KG1 (cell line): ENCODE measurements at regions not wholly inside any gene's neighbourhood (a gene's known extent, or its start where the extent isn't known, plus 50 kb on each side); places are given as distances from the start of the nearest gene placed in this dataset.
"Not testable (repeated sequence)": the region's sequence is repeated elsewhere in the genome, so short reads cannot be mapped to it uniquely, and the experiment has no call there.

Experiments
- DNase-seq: peaks from one replicate; lab custom pipeline; 2025; lab: John Stamatoyannopoulos, UW

DNA sequence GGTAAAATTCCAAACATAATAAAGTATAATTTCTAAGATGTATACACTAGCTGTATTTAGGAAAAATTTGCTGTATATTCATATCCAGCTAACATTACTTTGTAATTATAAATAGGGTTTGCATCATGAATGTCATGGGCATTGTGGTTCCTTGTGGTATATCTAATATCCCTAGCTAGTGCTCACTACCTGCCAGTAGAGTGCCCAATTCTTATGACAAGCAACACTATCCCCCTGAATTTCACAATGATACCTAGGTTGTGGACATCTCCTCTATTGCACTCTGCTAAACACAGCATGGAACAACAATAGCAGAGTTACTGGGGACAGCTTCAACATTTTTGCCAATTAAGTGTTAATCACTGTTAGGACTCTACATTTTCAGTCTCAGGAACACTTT lies 1656.5 kb downstream of the EFNA5 start:
- no peak for DNase-seq

DNA sequence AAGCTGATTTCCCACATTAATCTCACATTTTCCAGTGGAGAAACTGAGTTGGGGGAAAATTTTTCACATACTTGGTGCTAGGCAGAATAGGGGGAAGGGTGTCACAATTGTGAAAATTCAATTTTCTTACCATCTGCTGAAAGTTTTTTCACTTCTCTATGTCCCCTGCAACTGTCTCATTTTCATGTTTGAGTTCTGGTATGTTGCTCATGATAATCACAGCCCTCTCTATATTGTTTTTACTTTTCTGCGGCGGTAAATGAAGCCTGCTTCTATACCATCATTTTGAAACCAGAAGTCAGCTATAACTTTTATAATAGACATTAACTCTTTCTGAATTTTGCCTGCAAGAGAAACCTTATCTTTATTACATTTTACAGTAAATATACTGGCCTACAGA lies 1664.5 kb downstream of the EFNA5 start:
- no peak for DNase-seq

DNA sequence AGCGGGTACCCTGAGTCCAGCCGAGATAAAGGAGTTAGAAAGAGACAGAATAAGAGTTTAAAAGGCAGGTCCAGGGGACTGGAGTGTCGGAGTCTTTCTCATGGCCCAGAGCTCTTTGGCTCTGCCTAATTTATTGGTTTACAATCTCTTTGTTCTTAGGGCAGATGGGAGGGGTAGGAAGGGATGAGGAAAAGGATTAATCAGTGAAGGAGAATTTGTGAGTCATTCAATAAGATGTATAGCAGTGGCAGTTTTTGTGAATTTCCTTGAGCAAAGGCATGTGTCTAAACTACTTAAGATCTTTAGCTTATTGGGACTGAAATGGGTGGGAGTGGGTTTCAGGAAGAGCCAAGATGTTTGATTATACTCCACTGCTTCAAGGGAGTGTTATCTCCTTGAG lies 1671.7 kb downstream of the EFNA5 start:
- not testable (repeated sequence) for DNase-seq

DNA sequence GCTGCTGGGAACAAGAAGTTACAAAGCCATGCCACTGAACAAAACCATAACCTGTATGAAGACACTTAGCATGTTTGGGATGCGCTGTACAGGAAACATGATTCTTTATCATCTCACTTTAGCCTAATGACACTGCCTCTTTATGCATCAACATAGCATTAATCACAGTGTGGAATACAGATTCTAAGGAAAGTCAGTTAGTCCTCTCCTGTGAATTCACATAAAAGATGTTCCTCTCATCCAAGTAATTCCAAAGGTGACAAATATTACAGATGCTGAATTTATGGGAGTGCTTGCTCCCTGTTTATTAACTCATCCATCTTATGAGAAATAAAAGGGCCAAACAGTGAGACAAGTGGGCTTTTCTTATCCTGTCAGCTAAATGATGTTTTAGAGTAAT lies 1677.7 kb downstream of the EFNA5 start:
- no peak for DNase-seq

DNA sequence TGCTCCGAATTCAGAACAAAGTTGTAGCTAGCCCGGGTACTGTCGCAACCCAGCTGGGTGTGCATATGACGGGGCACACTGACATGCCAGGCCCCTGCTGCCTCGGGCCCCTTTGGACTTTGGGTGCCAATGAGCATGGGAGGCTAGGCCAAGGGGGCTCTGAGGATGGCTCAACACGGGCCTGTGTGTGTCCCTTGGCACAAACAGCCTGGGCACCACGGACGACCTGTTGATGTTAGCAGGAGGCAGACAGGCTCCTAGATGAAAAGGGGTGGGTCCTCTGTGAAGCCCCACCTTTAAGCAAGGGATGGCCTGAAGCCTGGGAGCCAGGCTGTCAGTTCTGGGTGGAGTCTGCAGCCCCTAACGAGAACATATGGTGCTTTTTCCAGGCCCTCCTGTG lies 1688.2 kb downstream of the EFNA5 start:
- DNase-seq = no peak

DNA sequence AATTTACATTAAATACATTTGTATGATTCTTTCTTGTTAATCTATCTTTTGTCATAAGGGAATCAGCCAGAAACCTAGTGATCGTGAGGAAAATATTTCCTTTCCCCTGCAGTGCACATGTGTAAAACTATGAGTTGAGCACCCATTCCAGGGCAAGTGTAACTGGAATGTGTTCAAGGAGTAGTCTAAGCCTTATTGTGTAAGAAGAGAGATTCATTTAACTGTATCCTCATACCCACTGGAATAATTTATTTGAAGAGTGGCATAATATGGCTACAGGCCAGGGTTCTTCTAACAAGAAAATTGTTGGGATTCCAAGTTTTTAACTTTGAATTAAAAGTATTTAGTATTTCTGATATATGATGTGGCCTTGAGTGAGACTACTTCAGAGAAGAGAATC lies 1692.7 kb downstream of the EFNA5 start:
- DNase-seq = no peak

DNA sequence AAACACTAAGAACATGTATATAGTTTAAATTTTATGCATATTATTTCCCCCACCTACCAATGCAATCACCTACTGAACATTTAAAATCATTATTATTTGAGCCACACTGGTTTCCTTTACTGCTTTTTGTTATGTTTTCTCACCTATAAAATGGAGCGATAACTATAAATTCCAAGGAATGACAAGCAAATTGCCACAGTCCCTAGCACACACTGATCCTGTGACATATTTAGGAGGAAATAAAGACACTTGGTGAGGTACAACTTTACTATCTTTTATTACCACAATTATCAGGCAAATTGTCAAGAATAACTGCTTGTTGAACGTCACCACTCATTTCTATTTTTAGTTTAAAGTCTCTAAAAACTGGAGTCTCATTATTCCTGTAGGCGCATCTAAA lies 1693.6 kb downstream of the EFNA5 start:
- DNase-seq = no peak

DNA sequence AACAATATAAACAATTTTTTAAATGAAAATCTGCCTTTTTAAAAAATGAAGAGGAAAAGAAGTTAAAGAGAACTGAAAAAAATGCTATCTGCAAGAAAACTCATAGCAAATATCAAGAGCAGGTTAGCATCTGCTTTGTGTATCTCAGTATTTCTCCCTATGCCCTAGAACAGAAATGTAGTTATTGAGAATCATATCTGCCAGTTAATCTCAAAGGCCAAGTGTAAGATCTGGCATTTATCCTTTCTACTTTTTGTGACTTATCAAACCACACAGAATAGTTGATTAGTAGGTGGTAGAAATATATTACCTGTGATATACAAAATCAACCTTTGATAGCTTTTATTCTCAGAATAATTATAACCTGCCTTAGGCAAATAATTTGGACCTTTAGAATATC lies 1699.8 kb downstream of the EFNA5 start:
- no peak for DNase-seq

DNA sequence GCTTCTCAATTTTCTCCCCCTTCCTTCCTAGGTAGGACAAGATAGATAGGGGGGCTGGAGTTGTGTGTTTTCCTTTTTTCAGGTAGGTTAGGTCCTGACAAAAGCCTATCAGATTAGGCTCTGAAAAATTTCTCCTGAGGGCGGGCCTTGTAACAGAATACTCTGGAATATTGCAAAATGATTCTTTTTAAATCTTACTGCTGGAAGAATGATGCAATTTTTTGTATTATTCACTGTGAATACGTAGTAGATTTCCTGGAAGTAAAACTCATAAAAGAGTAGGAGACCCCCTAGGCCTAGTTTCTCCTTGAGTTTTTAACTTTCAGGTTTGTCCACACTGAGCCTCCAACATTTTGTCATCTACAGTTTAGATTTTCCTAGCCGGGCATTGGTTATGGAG lies 1701.8 kb downstream of the EFNA5 start:
- no peak for DNase-seq

DNA sequence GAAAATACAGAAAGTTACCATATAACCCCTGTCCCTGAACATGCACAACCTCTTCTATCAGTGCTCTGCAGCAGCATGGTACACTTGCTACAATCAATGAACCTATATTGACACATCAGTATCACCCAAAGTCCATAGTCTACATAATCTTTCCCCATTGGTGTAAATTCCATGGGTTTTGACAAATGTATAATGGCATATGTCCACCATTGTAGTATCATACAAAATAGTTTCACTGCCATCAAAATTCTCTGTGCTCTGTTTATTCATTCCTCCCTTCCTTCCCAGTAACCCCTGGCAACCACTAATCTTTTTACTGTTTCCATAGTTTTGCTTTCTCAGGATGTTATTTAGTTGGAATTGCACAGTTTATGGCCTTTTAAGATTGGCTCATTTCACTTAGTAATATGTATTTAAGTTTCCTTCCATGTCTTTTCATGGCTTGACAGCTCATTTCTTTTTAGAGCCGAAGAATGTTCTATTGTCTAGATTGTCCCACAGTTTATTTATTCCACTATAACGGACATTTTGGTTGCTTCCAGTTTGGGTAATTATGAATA lies 1707.0 kb downstream of the EFNA5 start:
- DNase-seq = no peak

DNA sequence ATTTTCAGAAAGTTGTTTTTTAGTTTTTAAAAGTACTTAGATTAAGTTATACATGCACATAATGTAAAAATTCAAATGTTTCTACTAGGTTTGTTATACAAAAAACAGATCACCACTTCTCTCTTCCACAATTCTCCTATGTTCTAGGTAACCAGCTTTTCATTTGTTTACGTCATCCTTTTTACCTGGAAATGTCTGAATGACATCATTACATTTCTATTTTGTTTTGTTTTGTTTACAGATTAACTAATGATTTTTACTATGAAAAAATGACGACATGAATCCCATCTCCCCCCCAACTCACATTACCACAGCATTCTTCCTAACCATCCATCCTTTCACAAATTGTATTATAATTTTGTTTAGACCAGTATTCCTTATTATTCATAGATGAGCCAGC lies 1709.2 kb downstream of the EFNA5 start:
- no peak for DNase-seq

DNA sequence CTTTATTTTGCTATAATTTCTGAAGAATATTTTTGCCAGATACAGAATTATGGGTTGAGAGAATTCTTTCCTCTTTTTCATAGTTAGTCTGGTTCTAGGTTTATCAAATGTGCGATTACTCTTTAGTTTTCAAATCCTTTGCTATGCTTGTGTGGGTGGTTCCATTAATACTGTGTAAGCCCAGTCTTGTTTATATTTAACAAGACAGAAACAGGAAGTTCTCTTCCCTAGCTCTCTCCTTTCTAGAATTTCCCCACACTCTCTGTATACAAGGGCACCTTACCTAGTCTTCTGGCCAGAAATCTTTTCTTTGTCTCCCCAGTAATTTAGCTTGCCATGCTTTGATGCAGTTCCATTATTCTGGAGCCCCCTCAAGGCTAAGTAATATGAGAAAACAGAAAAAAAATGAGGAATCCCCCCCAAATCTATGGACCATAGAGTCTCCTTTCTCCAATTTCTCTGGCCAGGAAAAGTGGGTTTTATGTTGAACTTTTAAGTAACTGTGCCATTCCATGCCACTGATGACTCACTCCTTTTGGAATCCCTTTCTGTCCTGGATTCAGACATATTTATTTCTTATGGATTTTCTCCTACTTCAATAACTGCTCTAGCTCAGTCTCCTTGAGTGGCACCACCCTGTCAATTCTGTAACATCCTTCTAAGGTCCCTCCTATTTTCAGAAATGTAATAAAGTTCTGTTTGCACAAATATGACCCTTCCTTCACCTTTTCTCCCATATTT lies 1714.1 kb downstream of the EFNA5 start:
- no peak for DNase-seq

DNA sequence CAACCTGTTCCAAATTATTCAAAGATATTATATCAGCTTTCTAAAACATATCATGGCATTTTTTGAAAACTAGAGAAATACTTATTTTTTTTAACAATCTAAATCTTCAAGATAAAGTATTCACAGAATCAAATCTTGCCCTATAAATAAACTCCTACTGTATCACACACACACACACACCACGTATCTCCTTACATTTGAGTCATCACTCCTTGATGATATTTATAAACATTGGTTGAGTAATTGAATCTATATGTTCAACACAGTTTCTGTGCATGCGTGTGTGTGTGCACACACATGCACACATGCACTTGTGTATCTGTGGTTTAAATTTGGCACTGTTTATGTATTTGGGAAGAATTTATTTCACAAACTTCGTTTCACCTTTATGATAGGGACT lies 1716.4 kb downstream of the EFNA5 start:
- DNase-seq = no peak

DNA sequence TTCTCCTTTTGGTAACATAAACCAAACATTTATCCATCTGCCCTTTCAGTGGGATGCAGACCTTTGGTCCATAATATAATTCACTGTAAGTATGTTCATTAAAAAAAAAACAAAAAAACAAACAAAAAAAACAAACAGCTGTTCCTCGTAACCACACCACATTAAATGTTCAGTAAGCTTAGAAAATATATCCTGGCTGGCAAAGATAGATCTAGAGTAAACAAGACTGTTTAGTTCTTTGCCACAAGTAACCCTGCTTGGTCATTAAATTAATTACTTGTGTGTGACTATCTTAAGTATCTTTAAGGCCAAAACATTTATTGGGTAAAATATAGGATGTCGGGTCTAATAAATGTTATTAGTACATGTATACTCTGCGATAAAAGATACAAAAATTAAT lies 1717.1 kb downstream of the EFNA5 start:
- DNase-seq = no peak

DNA sequence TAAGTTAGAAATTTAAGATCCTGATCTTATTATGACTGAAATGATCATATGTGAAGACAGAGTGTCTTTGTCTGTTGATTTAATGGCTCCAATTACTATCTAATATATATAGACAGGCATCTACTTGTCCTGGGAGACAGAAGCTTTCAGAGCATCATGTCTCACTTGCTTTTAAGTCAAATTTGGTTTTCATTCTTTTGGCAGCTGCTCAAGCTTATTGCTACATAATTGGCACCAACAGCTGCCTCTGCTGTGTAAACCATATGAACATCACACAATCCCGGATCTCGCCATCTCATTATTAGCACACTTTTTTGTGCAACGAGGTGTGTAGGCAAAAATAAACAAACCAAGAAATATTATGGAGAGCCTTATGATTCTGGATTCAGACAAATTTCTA lies 1717.9 kb downstream of the EFNA5 start:
- DNase-seq = no peak

DNA sequence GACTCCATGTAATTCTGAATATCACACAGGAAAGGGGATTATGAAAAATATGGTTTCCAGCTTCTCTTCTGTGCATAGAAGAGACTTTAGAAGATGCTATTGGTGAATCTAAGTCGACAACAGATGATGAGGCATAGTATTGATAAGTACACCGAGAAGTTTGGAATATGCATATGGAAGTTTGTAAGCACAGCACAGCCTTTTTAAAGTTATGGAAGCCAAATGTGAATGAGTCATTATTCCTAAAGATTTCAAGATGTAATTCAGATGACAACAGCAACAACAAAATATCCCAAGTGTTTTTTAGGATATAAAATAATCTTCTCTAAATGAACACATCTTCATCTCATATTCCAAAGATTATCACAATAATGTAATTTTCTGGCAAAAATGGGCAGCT lies 1723.3 kb downstream of the EFNA5 start:
- no peak for DNase-seq

DNA sequence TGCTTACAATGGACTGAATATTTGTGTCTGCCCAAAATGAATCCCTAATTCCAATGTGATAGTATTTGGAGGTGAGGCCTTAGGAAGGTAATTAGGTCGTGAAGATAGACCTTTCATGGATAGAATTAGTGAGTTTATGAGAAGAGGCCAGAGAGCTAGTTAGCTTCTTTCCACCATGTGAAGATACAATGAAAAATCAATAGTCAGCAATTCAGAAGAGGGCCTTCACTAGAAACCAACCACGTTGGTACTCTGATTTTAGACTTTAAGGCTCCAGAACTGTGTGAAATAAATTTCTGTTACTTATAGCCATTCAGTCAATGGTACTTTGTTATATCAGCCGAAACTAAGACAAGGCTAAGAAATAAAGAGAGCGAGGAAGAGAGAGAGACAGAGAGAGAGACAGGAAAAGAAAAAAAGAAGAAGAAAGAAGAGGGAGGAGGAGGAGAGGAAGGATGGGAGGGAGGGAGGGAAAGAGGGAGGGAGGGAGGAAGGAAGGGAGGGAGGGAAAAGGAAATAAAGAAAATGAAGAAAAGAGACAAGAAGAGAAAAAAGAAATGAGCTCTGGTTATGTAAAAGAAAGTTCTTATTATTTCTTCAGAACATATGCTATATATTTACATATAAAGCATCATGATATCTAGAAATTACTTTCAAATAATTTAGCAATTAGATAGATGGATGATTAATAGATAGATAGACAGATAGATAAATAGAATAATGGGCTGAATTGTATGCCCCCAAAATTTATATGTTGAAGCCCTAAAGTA lies 1725.3 kb downstream of the EFNA5 start:
- DNase-seq = no peak

DNA sequence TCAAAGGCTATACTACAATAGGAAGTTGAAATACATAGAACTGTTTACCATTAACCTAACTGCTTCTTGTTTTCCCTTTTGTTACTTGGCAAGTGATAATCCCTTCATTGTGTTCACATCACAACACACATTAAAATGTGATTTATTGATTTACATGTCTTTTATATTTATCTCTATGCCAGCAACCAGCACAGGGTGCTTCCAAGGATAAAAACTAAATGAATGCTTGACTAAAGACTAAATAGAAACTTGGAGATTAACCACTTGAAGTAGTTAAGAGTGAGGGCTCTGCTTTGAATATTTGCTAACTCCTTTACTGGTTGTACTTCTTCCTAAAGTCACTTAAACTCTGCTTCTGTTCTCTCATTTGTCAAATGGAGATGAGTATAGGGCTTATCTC lies 1730.6 kb downstream of the EFNA5 start:
- DNase-seq = no peak

DNA sequence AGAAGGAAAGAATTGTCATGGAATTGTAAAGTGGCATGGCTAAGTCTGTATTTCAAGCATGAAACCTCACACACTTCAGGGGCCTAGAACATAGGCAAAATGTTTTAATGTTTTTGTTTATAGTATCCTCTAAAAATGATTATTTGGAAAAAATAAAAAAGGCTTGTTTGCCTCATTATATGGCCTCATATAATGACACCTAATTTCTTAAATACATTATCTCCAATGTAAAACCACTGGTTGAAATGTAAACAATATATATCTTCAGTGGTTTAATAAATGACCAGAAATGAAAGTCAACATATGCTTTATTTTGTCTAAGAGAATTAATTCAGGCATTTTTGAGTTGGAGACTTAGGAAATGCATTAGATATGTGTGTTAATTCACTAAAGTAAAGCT lies 1736.6 kb downstream of the EFNA5 start:
- DNase-seq = no peak

DNA sequence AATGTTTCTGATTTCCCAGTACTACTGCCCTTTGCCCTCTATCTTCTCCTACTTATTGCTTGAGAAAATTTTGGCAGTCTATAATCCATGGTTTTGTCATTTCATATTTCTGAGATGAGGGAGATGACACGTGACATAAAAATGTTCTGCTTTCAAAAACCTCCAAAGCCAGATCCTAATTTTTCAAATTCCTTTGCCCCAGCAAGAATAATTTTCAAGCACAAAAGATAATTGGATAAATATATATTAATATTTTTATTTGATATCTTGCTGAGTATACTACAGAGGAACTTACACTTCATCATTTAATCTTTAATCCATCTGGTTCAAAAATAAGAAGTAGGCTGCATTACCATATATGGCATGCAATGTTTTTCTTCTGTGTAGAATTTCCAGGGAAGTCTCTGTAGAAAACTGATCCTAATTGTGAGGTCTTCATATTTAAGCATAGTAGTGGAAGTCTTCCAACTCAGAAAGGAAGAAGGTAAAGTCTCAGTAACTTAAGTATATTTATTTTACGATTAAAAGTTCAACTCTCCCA lies 1738.8 kb downstream of the EFNA5 start:
- no peak for DNase-seq

DNA sequence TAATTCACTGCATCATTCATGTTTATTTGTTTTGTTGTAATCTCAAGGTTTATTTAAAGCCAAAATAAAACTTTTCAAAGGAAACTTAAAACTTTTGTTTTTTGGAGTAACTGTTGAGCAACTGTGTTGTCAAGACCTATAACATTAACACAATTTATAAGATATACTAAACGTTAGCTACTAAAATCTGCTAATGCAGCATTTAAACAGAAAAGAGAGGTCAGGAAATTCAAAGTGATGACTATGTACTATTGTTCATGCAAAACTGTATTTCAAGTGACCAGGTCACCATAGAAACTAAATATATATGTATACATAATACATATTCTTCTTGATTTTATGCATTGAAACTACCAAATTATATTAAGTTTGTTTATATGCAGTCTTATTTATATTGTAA lies 1740.9 kb downstream of the EFNA5 start:
- no peak for DNase-seq

DNA sequence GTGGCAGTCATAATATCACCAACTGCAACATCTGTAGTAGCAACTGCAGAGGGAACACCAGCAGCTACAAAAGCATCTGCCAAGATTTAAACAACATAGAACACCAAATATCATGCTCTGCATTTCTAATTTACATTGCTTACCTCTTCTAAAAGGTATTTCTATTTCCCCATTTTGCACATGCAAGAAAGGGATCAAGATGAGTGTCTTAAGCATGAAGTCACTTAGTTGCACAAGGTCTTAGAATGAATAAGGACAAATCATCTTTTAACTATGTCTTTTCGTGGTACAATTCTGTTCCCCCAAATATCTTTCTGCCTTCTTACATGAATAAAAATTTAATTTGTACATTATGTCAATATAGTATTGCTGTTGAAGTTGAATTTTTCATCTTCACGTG lies 1746.4 kb downstream of the EFNA5 start:
- no peak for DNase-seq

DNA sequence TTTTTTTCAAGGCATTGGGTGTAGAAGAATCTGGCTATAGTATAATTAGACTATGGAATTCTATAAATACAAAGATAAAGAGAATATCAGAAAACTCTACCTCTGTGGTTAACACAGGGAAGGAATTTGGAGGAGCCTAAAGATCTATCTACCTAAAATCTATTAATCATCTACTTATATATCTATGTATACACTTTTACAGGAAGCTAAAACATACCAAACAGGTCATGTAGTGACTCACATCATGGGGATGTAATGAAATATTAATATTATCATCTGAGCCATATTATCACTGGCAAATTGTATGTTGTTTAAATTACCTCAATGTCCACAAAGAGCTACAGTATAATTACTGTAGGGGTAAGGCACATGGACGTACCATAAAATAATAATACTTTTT lies 1748.2 kb downstream of the EFNA5 start:
- DNase-seq = no peak
